ENCODE measurements at regions not wholly inside any gene's neighbourhood (a gene's known extent, or its start where the extent isn't known, plus 50 kb on each side); places are given as distances from the start of the nearest gene placed in this dataset.

DNA sequence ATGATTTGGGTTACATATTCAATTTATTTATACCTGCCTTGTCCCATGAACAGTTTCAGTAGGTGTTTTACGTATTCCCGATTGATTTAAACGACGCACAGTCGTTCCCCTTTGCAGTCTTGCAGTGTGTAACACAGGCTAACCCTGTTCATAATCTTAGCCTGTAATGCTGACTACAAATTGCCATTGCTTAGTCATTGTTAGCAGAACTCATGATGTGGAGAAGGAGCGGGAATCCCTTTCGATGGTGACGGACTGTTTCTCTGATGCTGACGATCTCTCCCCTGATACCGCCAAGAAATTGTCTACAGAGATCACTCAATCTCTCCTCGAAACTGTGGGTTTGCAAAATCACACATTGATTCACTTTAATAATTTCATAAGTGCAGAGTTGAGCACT is 93.2 kb downstream of the MRPL36 start:
- DNase-seq (ENCODE audit: extremely low spot score), result no peak
- TF ChIP-seq, protein P1, sequence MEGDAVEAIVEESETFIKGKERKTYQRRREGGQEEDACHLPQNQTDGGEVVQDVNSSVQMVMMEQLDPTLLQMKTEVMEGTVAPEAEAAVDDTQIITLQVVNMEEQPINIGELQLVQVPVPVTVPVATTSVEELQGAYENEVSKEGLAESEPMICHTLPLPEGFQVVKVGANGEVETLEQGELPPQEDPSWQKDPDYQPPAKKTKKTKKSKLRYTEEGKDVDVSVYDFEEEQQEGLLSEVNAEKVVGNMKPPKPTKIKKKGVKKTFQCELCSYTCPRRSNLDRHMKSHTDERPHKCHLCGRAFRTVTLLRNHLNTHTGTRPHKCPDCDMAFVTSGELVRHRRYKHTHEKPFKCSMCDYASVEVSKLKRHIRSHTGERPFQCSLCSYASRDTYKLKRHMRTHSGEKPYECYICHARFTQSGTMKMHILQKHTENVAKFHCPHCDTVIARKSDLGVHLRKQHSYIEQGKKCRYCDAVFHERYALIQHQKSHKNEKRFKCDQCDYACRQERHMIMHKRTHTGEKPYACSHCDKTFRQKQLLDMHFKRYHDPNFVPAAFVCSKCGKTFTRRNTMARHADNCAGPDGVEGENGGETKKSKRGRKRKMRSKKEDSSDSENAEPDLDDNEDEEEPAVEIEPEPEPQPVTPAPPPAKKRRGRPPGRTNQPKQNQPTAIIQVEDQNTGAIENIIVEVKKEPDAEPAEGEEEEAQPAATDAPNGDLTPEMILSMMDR (IDR thresholded peaks at IDR 0.05; ENCODE audit: control extremely low read depth, extremely low read depth, low read depth, missing control alignments), result no peak
- POLR2A ChIA-PET, result no interaction called here
- CTCF ChIA-PET, result interaction anchor here (1.1 kb wide), 1 partner anchor 35 kb away, joined by 3 read pairs; no protein-coding TSS in a partner anchor

DNA sequence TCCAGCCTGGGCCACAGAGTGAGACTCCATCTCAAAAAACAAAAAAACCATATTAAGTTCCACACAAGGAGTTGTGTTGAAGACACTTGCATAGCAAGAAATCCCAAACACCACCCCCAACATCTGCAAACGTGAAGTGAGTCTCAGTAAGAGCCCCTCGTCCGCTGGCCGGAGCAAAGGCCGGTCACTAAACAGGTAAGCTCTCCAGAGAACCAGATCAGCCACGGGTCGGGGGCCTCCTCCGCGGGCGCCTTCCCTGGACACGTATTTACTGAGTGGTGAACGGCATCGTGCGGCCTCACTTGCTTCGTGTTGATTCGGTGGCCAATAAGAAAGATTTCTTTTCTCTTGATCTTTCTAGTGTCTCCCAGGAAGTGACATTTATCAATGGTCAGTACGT is 93.6 kb downstream of the MRPL36 start:
- ChIA-PET CTCF (interaction anchor here (1.5 kb wide), 1 partner anchor 10 kb away, joined by 3 read pairs; no protein-coding TSS in a partner anchor), POLR2A (no interaction called here)
- no peak for DNase-seq (ENCODE audit: extremely low spot score)
- TF ChIP-seq, protein P1 (IDR thresholded peaks at IDR 0.05; ENCODE audit: control extremely low read depth, extremely low read depth, low read depth, missing control alignments), result no peak

DNA sequence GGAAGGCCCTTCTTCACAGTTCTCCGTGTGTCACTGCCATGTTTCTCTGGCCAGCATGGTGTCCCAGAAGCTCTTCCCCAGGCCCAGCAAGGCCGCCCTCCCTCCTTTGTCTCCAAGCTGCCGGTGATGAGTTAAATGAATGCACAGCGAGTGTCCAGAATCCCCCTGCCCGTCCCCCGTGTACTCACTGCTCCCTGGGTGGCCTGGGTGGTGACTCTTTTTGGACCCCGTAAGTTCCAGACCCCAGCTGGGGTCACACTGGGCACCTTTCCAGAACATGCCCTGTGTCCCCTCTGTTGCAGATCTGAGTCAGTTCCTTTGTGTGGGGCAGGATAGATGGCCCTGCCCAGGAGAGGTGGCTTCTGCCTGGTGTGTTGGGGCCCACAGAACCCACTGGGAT is 95.0 kb downstream of the MRPL36 start:
- DNase-seq (ENCODE audit: extremely low spot score), result peak; percentile 8
- CTCF ChIA-PET, result interaction anchor here (1.5 kb wide), 1 partner anchor 12 kb away, joined by 3 read pairs; no protein-coding TSS in a partner anchor
- TF ChIP-seq, protein P1 (IDR thresholded peaks at IDR 0.05; ENCODE audit: control extremely low read depth, extremely low read depth, low read depth, missing control alignments), result no peak
- POLR2A ChIA-PET, result no interaction called here

DNA sequence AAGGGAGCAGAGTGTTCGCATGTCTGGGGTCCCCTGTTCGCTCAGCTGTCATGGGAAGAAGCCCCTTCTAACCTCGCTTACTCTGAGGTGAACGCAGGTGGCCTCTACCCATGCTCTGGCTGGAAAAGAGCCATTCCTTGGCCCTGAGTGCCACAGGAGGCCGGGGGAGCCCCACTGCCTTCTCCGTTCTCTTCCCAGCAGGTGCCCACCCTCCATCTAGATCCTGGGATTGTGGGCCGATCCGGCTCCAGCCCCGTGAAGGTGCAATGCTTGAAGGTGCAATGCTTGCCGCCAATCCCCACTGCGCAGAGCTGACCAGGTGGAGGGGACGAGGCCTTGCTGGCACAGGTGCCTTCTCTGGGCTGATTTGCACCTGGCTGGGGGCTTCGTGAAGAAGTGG is 95.4 kb downstream of the MRPL36 start:
- ChIA-PET POLR2A (no interaction called here), CTCF (no interaction called here)
- DNase-seq (ENCODE audit: extremely low spot score), result peak; percentile 4
- TF ChIP-seq, protein P1 (IDR thresholded peaks at IDR 0.05; ENCODE audit: control extremely low read depth, extremely low read depth, low read depth, missing control alignments), result no peak

DNA sequence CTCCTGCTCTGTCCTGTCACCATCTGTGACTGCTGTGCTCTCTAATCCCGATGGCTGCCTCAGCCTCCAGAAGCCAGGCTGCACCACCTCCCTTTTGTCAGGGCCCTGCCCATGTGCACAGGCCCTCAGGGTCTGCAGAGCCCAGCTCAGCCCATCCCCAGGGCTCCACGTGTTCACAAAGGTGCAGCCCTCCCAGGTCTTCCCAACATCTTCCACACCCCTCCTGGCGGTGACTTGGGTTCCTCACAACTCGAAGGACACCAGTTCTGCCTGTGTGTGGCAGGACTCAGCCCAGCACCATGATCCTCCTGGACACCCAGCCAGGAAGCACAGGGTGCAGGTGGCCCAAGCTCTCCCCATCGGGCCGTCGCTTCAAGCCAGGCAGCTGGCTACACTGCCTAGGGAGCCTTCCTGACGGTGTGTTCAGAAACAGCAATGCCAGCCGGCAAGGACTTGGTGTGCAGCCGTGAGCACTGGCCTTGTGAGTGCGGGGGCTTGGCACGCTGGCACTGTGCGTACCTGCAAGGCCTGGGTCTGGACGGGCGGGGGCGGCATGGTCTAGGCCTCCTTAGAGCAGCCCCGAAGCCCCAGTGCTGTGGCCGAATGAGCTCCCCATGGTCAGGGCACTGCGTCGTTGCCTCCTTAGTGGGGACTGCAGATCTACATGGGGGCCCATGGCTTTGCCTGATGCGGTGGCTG is 96.1 kb downstream of the MRPL36 start:
- CTCF ChIA-PET, result no interaction called here
- POLR2A ChIA-PET, result no interaction called here

DNA sequence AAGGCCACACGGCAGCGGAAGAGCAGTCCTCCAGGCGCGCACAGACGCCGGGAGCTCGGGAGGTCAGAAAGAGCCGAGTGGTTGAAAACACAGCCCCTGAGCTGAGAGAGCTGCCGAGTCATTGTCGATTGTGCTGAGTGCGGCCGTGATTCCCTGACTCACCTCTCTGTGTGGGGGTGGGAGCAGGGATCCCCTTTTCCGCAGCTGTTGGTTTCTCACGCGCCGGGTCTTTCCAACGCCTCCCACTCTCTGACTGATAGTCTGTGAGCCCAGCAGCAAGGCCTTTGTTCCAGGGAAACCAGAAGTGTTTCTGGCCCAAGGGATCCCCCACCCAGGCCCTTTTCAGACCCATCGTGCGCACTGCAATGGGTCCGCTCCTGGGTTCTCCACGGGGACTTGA is 97.3 kb downstream of the MRPL36 start:
- POLR2A ChIA-PET, result no interaction called here
- TF ChIP-seq, protein P1 (IDR thresholded peaks at IDR 0.05; ENCODE audit: control extremely low read depth, extremely low read depth, low read depth, missing control alignments), result no peak
- CTCF ChIA-PET, result no interaction called here
- DNase-seq (ENCODE audit: extremely low spot score), result peak; percentile 6

More for the DNA sequence above, 96.1 kb downstream of the MRPL36 start:
- TF ChIP-seq, protein P1 (IDR thresholded peaks at IDR 0.05; ENCODE audit: control extremely low read depth, extremely low read depth, low read depth, missing control alignments), result no peak
- peak; percentile 7 for DNase-seq (ENCODE audit: extremely low spot score)

All from GM10248 (cell line).